HG03565 (cell line): ENCODE measurements at regions not wholly inside any gene's neighbourhood (a gene's known extent, or its start where the extent isn't known, plus 50 kb on each side); places are given as distances from the start of the nearest gene placed in this dataset.

Experiments
- ATAC-seq: cut with Tn5 transposase; IDR thresholded peaks from one replicate; pipeline ENCODE4 v1.9.1; 2021; ENCODE audit warnings: mild to moderate bottlenecking, moderate library complexity; ENCODE audit not compliant: unreplicated experiment

DNA sequence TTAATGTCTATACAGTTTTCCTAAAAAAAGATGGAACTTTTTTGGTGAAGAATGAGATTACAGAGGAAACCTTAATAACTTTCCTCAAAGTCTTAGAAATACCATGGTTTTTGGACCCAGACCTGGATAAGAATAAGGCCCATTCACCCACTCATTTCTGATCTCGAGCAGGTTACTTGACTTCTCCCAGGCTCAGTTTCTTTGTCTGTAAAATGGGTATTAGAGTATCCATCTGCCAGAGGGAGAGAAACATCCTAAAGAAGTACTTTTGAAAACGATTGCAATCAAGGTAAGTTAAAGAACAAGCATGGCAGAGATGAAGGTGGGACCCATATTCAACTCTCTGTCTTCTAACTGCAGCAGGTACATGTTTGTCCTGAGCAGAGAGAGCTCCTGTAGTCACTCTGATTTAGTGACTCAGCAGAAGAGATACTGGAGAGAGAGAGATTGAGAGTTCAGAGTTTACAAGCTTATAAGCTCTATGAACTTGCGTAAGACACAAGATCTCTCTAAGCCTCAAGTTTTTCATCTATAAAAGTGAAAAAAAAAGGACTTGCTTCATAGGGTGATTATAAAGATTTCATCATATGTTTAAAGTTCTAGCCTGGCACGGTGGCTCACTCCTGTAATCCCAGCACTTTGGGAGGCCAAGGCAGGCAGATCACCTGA lies 379.4 kb upstream of the SGCD start:
- ATAC-seq = no peak

DNA sequence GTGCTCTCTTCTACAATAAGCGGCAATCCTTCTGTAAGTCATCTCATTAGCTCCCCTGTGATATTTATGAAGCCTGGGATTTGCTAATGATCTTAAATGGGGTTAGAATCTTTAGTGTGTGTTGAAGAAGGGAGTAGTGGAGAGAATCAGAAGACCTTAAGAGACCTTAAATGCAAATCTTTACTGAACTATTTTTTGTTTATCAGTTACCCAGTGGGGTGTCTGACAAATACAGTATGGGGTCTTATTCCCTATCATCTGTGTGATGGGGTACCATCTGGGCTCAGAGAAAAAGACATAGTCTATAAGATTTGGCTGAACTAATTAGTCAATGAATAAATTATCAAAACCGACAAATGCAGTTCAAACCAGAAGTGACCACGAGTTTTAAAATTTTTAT lies 378.4 kb upstream of the SGCD start:
- no peak for ATAC-seq

DNA sequence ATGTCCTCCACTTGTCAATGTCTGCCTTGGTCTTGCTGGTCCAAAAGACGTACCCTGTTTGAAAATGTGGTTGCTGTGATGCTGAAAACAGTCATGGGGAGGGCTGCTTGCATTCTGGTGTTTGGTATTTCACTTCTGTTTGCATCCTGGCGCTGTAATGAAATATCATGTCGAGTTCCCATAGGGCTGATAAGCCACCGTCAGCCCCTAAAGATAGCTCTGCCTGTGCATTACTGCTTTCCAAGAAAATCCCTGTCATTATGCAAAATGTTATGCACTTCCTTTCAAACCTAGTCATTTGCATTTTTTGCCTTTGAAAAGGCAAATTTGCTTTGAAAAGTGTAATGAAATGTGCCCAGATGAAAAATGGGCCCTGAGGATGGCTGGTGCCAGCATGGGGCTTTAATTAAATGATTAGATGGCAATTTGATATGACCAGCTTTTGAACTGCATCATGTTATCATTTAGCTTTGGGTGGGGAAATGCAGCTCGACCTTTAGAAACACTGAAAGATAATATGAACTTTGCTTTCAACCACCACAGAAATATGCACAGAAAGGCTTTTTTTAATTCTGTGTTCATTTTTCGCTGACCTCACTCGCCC lies 374.4 kb upstream of the SGCD start:
- no peak for ATAC-seq

DNA sequence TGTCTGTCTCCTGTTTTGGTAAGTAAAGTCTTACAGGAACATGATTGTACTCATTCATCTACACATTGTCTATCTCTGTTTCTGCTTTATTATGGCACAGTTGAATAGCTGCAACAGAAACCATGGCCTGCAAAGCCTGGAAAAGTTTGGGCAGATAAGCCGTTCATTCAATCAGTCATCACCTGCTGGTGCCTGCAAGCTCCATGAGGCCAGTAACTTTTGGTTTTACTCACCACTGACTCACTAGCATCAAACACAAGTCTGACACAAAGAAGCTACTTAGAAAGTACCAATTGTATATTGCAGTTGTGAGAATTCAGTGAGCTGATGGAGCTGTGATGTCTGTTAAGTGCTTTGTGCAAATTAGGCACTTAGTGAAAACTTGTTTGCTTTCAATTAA lies 373.6 kb upstream of the SGCD start:
- no peak for ATAC-seq

- ATAC-seq = no peak
Measured at GRCh38 chr5:155954701-155955445, 372.1 kb upstream of the SGCD start.

DNA sequence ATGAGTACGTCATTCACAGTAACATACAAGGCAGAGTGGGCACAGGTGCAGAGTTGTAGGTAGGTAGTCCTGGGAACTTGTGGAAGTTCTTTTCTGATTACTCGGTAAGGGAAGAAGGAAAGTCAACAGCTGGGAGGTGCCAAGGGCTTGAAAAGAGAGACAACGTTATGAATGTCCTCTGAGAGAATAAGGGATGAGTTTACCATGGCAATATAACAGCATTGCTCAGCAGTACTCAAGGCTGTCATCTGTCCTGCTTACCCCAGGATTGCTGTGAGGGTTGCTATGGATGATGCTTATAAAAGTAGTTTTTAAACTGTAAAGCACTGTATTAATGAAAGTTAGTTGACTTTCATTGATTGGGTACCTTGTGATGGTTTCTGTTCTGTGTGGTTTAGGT lies 369.1 kb upstream of the SGCD start:
- no peak for ATAC-seq

DNA sequence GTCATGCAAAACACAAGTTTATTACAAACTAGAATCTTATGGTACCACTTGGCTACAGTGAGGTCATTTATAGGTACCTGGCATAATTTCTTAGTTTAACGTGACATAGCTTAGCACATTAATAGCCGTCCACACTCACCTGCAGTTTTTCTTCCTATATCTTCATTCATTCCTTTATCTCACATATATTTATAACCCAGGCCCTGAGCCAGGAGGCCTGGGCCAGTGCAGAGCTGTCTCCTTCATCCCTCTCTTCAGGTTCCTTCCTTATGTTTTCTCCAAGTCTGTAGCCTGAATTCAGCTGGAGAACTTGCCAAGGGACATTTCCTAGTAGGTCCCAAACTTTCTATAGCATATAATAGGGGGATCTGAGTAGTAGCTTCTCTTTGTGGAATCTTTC lies 367.9 kb upstream of the SGCD start:
- no peak for ATAC-seq

- ATAC-seq = no peak
Measured at GRCh38 chr5:155960177-155960576, 366.8 kb upstream of the SGCD start.

DNA sequence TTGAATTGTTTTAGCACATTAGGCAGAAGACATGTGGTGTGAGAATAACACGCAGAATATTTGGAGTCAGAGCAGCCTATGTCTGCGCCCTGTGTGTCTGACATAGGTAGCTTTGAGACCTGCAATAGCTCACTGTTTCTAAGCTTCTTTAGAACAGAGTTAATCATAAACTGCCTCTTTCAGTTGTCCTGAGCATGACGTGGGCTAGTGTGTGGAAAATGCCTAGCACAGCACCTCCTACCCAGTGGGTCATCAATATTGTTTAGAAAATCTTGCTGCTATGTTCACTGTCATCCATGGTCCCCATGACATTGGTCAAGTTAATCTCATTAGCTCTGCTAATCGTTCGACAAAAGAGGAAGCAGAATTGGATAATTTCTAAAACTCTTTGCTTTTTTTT lies 357.4 kb upstream of the SGCD start:
- no peak for ATAC-seq

DNA sequence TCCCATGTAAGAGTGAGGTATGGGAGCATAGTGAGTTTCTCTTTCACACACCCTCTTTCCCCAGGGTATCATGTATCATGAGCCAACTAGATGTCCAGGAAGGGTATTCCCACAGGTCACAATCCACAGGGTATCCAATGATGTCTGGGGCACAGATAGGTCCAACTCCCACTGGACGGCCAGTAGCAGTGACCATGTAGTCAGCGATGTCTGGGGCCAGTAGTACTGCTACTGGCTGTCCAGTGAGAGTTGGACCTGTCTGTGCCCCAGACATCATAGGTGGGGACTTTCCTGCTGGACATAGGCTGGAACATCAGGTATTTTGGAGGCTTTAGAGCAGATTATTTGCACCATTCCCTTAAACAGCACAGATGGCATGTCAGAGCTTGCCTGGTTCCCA lies 352.6 kb upstream of the SGCD start:
- no peak for ATAC-seq

GRCh38 chr5:155978850-155979249 lies 348.1 kb upstream of the SGCD start:
- no peak for ATAC-seq

GRCh38 chr5:155982354-155982753 lies 344.6 kb upstream of the SGCD start:
- ATAC-seq = no peak

GRCh38 chr5:155983954-155984353 lies 343.0 kb upstream of the SGCD start:
- ATAC-seq = no peak

- no peak for ATAC-seq
Measured at GRCh38 chr5:155987265-155987810, 339.6 kb upstream of the SGCD start.

GRCh38 chr5:155989879-155990278 lies 337.1 kb upstream of the SGCD start:
- no peak for ATAC-seq

DNA sequence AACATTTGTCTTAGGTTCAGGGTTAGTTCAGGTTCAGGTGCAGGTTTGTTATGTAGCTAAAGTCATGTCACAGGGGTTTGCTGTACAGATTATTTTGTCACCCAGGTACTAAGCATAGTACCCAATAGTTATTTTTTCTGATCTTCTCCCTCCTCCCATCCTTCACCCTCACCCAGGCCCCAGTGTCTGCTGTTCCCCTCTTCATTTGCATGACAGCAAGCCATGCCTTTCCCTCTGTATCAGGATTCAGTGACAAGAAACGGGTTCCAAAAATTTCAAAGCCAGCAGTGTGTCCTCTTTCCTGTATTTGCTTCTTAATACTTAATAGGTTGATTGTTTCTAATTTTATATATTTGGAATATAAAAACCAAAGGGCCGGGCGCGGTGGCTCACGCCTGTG lies 330.8 kb upstream of the SGCD start:
- ATAC-seq = no peak

- no peak for ATAC-seq
Measured at GRCh38 chr5:155998257-155998656, 328.7 kb upstream of the SGCD start.

DNA sequence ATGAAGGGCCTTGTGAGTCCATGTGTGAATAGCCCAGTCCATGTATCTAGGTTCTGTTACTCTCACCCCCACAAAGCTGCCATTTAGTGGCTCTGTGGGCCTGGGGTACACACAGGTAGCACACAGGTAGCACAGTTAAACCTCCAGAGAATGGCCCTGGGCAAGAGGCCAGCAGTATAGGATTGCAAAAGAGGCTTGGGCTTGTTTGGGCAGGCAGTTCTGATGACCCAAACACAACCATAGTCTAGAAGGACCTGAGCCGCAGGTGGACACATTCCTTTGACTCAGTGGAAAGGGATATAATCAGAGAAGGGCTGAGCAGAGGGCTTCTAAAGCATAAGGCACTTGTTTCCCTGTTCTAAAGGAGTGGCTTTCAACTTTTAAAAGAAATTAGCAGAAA lies 326.8 kb upstream of the SGCD start:
- no peak for ATAC-seq

GRCh38 chr5:156004754-156005153 lies 322.2 kb upstream of the SGCD start:
- ATAC-seq = no peak

DNA sequence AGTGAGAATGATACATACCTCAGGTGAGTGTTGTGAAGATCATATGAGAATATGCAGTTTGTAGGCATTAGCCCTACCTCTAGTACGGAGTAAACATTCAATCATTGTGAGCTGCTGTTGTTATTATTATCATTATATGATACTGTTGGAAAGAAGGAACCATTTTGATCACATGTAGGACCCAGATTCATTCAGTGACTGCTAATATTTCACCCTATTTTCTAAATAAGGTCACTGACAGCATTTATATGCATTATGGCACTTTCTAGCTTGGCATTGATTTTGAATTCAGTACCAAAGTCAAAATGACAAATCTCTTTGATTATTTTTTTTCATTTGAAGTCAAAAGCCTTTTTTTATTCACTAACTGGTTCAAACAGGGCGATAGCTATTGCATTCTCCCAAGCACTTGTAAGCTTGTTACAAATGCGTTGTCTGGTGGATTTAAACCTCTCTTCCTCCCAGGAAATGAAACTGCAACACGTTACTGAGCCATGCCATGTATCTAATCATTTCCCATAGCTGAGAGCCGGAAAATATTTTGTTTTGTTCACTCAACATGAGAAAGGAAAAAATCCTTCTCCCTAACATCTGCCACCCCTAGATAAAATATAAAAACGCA lies 320.8 kb upstream of the SGCD start:
- ATAC-seq = no peak

GRCh38 chr5:156008844-156009243 lies 318.1 kb upstream of the SGCD start:
- no peak for ATAC-seq

DNA sequence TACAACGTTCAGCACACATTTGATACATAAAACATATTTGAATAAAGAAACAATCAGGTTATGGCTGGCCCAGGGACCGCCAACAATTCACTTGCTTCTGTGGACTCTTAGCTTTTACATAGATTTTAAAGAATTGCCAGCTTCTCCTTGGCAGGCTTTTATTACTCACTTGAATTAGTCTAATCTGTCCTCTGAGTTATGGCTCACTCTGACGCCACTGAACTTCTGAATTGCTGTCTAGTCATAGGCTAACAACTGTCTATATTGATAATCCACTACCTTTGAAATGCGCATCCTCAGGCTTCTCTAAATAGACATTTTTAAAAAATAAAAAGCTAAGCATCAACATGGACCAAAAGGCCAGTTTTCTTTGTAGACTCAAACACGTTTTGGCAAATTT lies 317.4 kb upstream of the SGCD start:
- ATAC-seq = no peak
